IMR-90 (cell line): ENCODE measurements at regions not wholly inside any gene's neighbourhood (a gene's known extent, or its start where the extent isn't known, plus 50 kb on each side); places are given as distances from the start of the nearest gene placed in this dataset.

Experiments used
- ATAC-seq: fragments of 200-7000 bp; cut with Tn5 transposase; 2 replicates; pipeline ENCODE4 v1.9.1; 2020; ENCODE audit warnings: low read depth, mild to moderate bottlenecking, moderate library complexity
- BruUV-seq: library from RNA; stranded (reverse); fragments of 400-500 nt; replicated peaks from 2 replicates; lab custom pipeline; 2021; lab: Mats Ljungman, UMichigan
- CTCF ChIA-PET: fragments of 300-600 bp; formaldehyde crosslinking; extraction: SDS; loops from one replicate; lab custom pipeline; 2021; ENCODE audit warnings: antibody characterized with exemption; lab: Yijun Ruan, JAX
- POLR2A ChIA-PET: fragments of 300-600 bp; sonication (Branson Sonifier 250); formaldehyde crosslinking; loops from one replicate; lab custom pipeline; 2022; ENCODE audit warnings: antibody characterized with exemption; ENCODE audit not compliant: unreplicated experiment; lab: Charles Lee
- DNase-seq: peaks from one replicate; pipeline ENCODE4 v3.0.0; 2013
- H2AFZ ChIP-seq: replicated peaks from 2 replicates; pipeline ENCODE3; 2013; ENCODE audit warnings: low read length, mild to moderate bottlenecking; ENCODE audit not compliant: poor library complexity
- H2AK5ac ChIP-seq: 2 replicates; pipeline ENCODE4 v1.6.1; 2013; ENCODE audit warnings: low read depth, low read length, inconsistent platforms
- H2AK9ac ChIP-seq: replicated peaks from 2 replicates; pipeline ENCODE3; 2013; ENCODE audit warnings: mild to moderate bottlenecking, low read depth, low read length, moderate library complexity; ENCODE audit not compliant: poor library complexity
- H2BK120ac ChIP-seq: 2 replicates; pipeline ENCODE4 v1.6.1; 2013; ENCODE audit warnings: low read depth, low read length, inconsistent platforms
- H2BK15ac ChIP-seq: 3 replicates; pipeline ENCODE4 v1.6.1; 2013; ENCODE audit warnings: low read depth, low read length, inconsistent platforms
- H2BK20ac ChIP-seq: 2 replicates; pipeline ENCODE4 v1.6.1; 2013; ENCODE audit warnings: low read depth, mild to moderate bottlenecking, inconsistent platforms, low read length, moderate library complexity
- H2BK5ac ChIP-seq: 2 replicates; pipeline ENCODE4 v1.6.1; 2013; ENCODE audit warnings: mild to moderate bottlenecking, low read depth, low read length, inconsistent platforms; ENCODE audit not compliant: poor library complexity, severe bottlenecking
- H3K14ac ChIP-seq: replicated peaks from 2 replicates; pipeline ENCODE4 v1.6.1; 2013; ENCODE audit warnings: low read depth, low read length, inconsistent platforms
- H3K18ac ChIP-seq: 2 replicates; pipeline ENCODE4 v1.6.1; 2013; ENCODE audit warnings: low read depth, low read length, control low read depth
- H3K23ac ChIP-seq: 2 replicates; pipeline ENCODE4 v1.6.1; 2013; ENCODE audit warnings: low read depth, low read length, inconsistent platforms
- H3K27ac ChIP-seq: 2 replicates; pipeline ENCODE4 v1.5.1; 2013; ENCODE audit warnings: mild to moderate bottlenecking, control low read depth, low read length; ENCODE audit not compliant: insufficient read depth
- H3K27me3 ChIP-seq: 2 replicates; pipeline ENCODE4 v1.6.1; 2013; ENCODE audit warnings: low read length; ENCODE audit not compliant: control insufficient read depth, insufficient read depth
- H3K36me3 ChIP-seq: 2 replicates; pipeline ENCODE4 v1.6.1; 2013; ENCODE audit warnings: low read length, mixed read lengths; ENCODE audit not compliant: control insufficient read depth, insufficient read depth
- H3K4ac ChIP-seq: 2 replicates; pipeline ENCODE4 v1.6.1; 2013; ENCODE audit warnings: low read depth, low read length, inconsistent platforms
- H3K4me1 ChIP-seq: 2 replicates; pipeline ENCODE4 v1.6.1; 2013; ENCODE audit warnings: low read length, mixed read lengths; ENCODE audit not compliant: control insufficient read depth, insufficient read depth
- H3K4me2 ChIP-seq: 2 replicates; pipeline ENCODE4 v1.6.1; 2013; ENCODE audit warnings: low read depth, mild to moderate bottlenecking, control low read depth, low read length, moderate library complexity
- H3K4me3 ChIP-seq: 2 replicates; pipeline ENCODE4 v1.5.1; 2013; ENCODE audit warnings: low read depth, mild to moderate bottlenecking, control low read depth, low read length, moderate library complexity; ENCODE audit not compliant: insufficient read depth
- H3K56ac ChIP-seq: 2 replicates; pipeline ENCODE4 v1.6.1; 2013; ENCODE audit warnings: low read length, inconsistent platforms; ENCODE audit not compliant: insufficient read depth; ENCODE audit errors: extremely low read depth
- H3K79me1 ChIP-seq, 2 experiments: 2 replicates each; pipeline ENCODE4 v1.6.1; 2013; ENCODE audit warnings: low read length in 2 of 2, inconsistent platforms in 1 of 2, low read depth in 1 of 2
- H3K9ac ChIP-seq: 2 replicates; pipeline ENCODE4 v1.6.1; 2013; ENCODE audit warnings: low read depth, low read length, control low read depth
- H3K9me1 ChIP-seq: 2 replicates; pipeline ENCODE4 v1.6.1; 2013; ENCODE audit warnings: low read length, inconsistent platforms; ENCODE audit not compliant: insufficient read depth
- H3K9me3 ChIP-seq: 2 replicates; pipeline ENCODE4 v1.6.1; 2013; ENCODE audit warnings: low read length; ENCODE audit not compliant: control insufficient read depth, insufficient read depth
- H4K20me1 ChIP-seq: 2 replicates; pipeline ENCODE4 v1.6.1; 2013; ENCODE audit warnings: low read length, inconsistent platforms; ENCODE audit not compliant: insufficient read depth
- H4K5ac ChIP-seq: 2 replicates; pipeline ENCODE4 v1.6.1; 2013; ENCODE audit warnings: mild to moderate bottlenecking, low read depth, low read length, control low read depth
- H4K8ac ChIP-seq, 2 experiments: 2 replicates each; pipeline ENCODE4 v1.6.1; 2013; ENCODE audit warnings: low read depth in 2 of 2, low read length in 2 of 2, control low read depth in 1 of 2, inconsistent platforms in 1 of 2
- H4K91ac ChIP-seq: 2 replicates; pipeline ENCODE4 v1.6.1; 2013; ENCODE audit warnings: low read depth, low read length, inconsistent platforms; ENCODE audit not compliant: insufficient read depth
- CEBPB ChIP-seq: IDR thresholded peaks from 2 replicates; pipeline ENCODE4 v1.6.1; 2012; ENCODE audit warnings: low read depth, low read length, improper control_type of control experiment
- CTCF ChIP-seq: conservative IDR thresholded peaks from 2 replicates; pipeline ENCODE4 v1.5.1; 2012; ENCODE audit warnings: mild to moderate bottlenecking, low read depth, low read length, improper control_type of control experiment
- RAD21 ChIP-seq: IDR thresholded peaks from 2 replicates; pipeline ENCODE4 v1.6.1; 2012; ENCODE audit warnings: low read length, improper control_type of control experiment
- SMC3 ChIP-seq: fragments of 150-350 bp; IDR thresholded peaks from 2 replicates; pipeline ENCODE4 v1.6.1; 2016; ENCODE audit warnings: low read depth, mild to moderate bottlenecking, antibody characterized with exemption, low read length, moderate library complexity
- USF2 ChIP-seq: fragments of 150-350 bp; IDR thresholded peaks from 2 replicates; pipeline ENCODE4 v1.6.1; 2017; ENCODE audit warnings: mild to moderate bottlenecking, antibody characterized with exemption, low read length, low read depth
- dilution Hi-C: fragments of 300-500 bp; cut with HindIII; formaldehyde crosslinking; loops from one replicate; pipeline ENCODE4 v1.14.3; 2018; ENCODE audit warnings: low sequenced_read_pairs; ENCODE audit not compliant: unreplicated experiment
- in situ Hi-C: fragments of 300-500 bp; cut with MboI; formaldehyde crosslinking; loops from 3 replicates; pipeline ENCODE4 v1.14.3; 2019; ENCODE audit warnings: low sequenced_read_pairs, inconsistent platforms, mixed read lengths
- intact Hi-C: fragments of 100-400 bp; cut with micrococcal nuclease; formaldehyde crosslinking; loops from 2 replicates; pipeline ENCODE4 v1.10.0; 2022

GRCh38 chr10:4684434-4684833 lies 141.6 kb upstream of the AKR1E2 start:
- ChIA-PET POLR2A (no interaction called here), CTCF (no interaction called here)
- peak overlapping the region; percentile 87 for H2BK120ac ChIP-seq
- BruUV-seq = no TSS peak
- intact Hi-C loops = no loop called here
- H3K56ac ChIP-seq = no peak overlapping the region
- H3K14ac ChIP-seq = peak overlapping the region; percentile 88
- peak overlapping the region in 1 of 2 experiments; percentile 82; a peak in 2 of 4 replicates for H4K8ac ChIP-seq
- peaks cover 0 to 3% of the 10 kb centered on the region in 2 experiments; a peak in 1 of 4 replicates for H3K79me1 ChIP-seq
- no peak overlapping the region for H2AK9ac ChIP-seq
- no peak overlapping the region for H3K4me3 ChIP-seq
- in situ Hi-C loops = no loop called here
- no peaks in the 10 kb centered on the region for H4K20me1 ChIP-seq
- peaks cover 18% of the 10 kb centered on the region; the same call in 1 of the 2 replicates for H3K4me1 ChIP-seq
- peak overlapping the region; percentile 83; the same call in 1 of the 2 replicates for H2AK5ac ChIP-seq
- TF ChIP-seq CEBPB (peak; percentile 71), CTCF (no peak), SMC3 (no peak), USF2 (peak; percentile 31; the same call in 1 of the 2 replicates), RAD21 (no peak)
- H3K9me1 ChIP-seq = peaks cover 10% of the 10 kb centered on the region; the same call in 1 of the 2 replicates
- no peak overlapping the region for H3K4me2 ChIP-seq
- H2AFZ ChIP-seq = no peak overlapping the region
- H2BK15ac ChIP-seq = 0 out of 3 replicates have a peak overlapping the region, but pooled peaks have one; percentile 75
- peak overlapping the region; percentile 91; the same call in 1 of the 2 replicates for H3K18ac ChIP-seq
- peak overlapping the region; percentile 93 for H2BK20ac ChIP-seq
- no peak overlapping the region for H3K9ac ChIP-seq
- peak; percentile 49 for ATAC-seq
- H3K27me3 ChIP-seq = no peaks in the 10 kb centered on the region
- peak overlapping the region; percentile 85 for H2BK5ac ChIP-seq
- DNase-seq = peak; percentile 77
- peak overlapping the region; percentile 71; the same call in 1 of the 2 replicates for H3K4ac ChIP-seq
- H3K27ac ChIP-seq = no peak overlapping the region
- H4K91ac ChIP-seq = 0 out of 2 replicates have a peak overlapping the region, but pooled peaks have one; percentile 9
- H3K23ac ChIP-seq = no peak overlapping the region
- dilution Hi-C loops = no loop called here
- no peaks in the 10 kb centered on the region for H3K36me3 ChIP-seq
- H4K5ac ChIP-seq = no peak overlapping the region
- H3K9me3 ChIP-seq = no peaks in the 10 kb centered on the region; the same call in 1 of the 2 replicates
